HG03108 (cell line): ENCODE measurements at regions not wholly inside any gene's neighbourhood (a gene's known extent, or its start where the extent isn't known, plus 50 kb on each side); places are given as distances from the start of the nearest gene placed in this dataset.

ENCODE experiments used
- ATAC-seq: cut with Tn5 transposase; IDR thresholded peaks from one replicate; pipeline ENCODE4 v1.9.1; 2021; ENCODE audit warnings: moderate library complexity; ENCODE audit not compliant: unreplicated experiment

DNA sequence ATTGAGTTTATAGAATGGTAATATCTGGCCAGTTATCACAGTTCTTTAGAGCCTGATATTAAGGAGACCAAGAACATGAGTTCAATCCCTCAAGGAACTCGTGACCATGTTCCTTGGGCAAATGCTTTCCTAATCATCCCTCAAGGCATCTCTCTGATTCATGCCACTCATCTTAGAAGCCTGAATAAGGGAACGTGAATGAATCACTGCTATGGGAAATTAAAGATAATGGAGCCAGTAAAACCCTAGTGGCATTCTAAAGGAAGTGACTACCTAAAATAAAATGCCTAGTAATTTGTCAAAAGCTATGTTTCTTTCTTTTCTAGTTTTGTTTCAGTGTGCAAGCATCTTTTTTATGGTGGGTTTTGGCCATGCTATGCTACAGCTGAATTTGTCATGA lies 1161.3 kb downstream of the C4orf33 start:
- no peak for ATAC-seq

DNA sequence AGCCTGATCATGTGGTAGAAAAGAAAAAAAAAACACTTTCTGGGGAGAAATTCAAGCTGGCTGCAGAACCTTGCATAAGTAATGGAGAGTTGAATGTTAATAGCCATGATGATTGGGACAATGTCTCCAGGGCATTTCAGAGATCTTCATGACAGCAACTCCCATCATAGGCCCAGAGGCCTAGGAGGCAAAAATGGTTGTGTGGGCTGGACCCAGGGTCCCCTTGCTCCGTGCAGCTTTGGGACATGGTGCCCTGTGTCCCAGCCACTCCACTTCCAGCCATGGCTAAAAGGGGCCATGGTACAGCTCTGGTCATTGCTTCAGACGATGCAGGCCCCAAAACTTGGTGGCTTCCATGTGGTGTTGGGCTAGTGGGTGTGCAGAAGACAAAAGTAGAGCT lies 1170.9 kb downstream of the C4orf33 start:
- ATAC-seq, result no peak

DNA sequence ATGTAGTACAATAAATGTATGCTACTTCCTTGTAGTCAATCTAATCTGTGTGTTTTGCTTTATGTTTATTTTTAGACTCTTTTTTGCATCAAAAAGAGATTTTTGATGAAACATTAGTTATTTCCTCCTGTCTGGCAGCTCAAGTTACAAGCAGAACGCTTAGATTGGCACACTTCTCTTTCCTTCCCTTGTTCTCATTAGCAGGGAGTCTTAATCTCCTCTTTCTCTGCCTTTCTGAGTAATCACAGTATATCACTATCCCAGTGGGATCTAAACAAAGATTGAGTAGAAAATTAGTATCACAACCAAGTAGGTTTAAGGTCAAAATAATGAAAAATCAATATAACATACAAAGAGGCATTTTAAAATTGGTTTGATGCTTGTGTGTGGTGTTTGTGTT lies 1192.6 kb downstream of the C4orf33 start:
- ATAC-seq, result no peak

DNA sequence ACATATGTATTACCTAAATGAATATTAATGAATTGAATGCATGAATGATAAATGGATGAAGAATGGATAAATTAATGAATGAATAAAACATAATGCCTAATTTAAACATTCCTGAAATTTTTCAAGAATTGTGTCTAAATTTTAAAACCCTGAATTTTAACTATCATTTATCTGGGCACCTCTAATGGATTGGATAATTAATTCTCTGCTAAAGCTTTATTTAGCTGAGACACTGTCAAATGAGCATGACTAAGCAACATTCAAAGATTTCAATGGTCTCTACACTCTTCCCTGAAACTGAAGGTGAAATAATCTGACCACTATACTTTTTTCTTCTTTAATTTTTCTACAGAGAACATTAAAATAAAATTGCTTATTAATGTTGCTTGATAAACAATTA lies 1197.7 kb downstream of the C4orf33 start:
- ATAC-seq, result no peak

DNA sequence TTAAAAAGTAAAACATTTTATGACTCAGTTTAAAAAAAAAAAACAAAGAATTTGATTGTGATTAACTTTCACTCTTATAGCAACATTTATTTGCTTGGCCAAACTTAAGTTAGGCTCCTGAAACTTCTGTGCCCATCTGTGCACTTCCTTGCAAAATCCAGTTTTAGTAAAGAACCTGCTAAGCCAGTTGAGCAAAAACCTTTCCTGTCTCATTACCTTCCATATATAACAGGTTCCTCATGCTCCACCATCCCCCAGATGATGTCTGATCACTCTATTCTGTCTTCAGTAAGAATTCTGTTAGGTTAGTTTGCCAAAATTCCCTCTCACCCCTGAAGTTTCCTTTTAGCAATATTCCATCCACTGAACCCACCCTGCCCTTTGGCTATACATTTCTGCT lies 1200.5 kb downstream of the C4orf33 start:
- ATAC-seq, result no peak

DNA sequence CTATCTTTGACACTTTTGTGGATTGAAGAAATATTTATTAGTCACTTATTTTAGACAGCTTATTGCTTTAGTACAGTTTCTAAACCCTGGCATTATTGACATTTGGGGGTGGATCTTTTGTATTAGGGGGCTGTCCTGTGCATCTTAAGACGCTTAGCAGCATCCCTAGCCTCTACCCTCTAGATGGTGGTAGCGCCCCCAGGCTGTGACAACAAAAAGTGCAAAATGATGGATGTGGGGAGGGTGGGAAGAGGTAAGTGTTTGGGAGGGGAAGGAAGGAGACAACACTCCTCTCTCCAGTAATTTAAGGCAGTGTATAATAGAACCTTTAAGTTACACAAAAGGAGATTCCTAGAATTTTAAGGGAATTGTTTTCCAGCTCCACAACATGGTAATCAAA lies 1210.6 kb downstream of the C4orf33 start:
- ATAC-seq, result no peak

DNA sequence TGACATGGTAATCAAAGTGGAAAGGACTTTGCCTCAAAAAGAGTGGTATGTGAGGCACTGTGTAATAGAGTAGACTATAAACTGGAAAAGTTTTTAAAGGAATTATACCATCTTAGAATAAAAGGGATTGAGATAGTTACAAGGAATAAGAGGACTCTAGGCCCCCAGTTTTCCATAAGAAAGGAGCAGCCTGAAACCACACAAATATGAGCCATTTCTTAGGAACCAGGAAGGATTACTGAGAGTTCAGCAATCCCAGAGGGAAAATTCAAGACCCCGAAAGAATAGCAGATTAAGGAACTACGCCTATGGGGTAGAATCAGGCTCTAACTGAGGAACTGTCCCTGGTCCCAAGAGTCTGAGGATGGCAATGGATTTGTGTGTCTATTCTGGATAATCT lies 1213.3 kb downstream of the C4orf33 start:
- ATAC-seq, result no peak

DNA sequence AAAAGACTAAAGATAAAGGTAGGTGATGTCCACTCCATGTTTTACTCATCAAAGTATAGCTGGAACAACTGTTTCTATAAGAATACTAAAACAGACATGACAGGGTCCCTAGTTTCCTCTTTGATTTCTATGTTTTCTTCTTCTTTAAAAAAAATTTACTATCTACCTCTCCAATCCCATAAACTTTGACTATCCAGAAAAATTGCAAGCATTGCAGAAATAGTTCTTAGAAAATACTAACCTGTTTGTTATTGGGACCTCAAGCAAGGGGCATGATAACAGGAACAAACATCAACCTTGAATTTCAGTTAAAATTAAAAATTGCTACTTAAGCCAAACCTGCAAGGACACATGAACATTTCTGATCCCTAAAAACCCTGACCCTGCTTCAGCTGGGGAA lies 1226.5 kb downstream of the C4orf33 start:
- ATAC-seq, result no peak

DNA sequence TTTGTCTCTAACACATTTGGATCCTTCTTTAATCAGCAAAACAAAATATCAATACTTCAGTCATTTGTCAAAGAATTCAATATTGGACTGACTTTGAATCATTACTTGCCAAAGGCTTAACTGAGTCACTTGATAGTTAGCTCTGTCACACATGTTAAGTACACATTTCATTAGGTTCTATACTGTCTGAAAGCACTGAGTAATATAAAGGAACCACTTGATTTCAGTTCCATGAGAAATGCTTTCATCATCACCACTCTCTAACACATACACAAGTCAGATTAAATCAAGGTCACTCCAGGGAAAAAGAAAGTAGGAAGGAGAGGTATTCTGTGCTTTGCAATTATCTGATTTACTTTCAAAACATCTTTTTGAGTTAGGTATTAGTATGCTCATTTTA lies 1233.1 kb downstream of the C4orf33 start:
- no peak for ATAC-seq

DNA sequence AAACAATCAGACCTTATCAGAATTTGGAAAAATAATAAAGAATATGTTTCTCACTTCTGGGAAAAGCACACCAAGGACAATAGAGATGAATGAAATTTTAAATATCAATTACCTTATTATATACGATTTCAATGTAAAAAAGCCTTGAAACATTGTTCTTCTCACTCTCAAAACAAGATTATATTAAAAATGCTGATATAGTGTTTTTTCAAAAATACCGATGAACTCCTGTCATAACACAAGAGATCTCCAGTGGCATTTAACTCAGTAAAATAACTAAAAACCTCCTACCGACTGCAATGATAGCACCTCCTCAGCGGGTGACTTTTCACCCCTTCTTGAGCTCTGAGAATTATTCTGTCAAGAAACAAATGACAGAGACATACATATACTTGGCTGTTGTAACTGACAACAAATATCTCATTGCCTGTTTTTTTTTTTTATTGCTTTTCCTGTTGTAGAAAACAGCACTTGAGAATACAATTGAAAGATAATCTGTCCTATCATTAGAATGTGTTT lies 1237.3 kb downstream of the C4orf33 start:
- ATAC-seq, result no peak

DNA sequence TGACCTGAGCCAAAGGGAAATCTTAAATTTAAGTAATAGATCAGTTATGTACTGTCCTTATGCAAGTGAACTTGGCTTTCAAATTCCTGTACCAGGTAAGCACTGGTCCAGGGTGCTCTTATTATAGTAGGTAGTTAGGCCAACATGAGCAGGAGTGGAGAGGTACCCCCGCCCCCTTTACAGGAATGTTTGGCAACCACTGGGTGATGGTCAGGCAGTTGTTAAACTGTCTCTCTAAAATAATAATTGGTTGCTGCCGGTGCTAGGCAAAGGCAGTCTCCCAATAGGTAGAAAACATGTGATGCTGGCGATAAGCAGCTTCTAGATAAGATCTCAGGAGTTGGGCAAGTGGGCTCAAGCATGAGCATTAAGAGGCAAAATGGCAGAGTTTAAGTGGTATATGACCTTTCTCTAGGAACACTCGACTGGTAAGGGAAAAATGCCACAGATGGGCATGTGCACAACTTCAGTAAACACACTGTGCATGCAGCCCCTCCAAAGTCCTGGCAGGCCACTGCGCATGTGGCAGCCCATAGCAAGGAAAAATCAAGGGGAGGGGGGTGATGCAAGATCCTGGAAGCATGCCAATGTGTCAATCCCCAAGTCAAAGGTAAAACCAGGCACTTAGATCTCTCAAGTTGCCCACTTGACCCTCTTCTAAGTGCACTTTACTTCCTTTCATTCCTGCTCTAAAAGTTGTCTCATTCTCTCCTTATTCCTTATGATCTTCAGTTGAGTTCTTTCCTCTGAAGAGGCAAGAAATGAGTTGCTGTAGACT lies 1239.7 kb downstream of the C4orf33 start:
- ATAC-seq, result no peak

DNA sequence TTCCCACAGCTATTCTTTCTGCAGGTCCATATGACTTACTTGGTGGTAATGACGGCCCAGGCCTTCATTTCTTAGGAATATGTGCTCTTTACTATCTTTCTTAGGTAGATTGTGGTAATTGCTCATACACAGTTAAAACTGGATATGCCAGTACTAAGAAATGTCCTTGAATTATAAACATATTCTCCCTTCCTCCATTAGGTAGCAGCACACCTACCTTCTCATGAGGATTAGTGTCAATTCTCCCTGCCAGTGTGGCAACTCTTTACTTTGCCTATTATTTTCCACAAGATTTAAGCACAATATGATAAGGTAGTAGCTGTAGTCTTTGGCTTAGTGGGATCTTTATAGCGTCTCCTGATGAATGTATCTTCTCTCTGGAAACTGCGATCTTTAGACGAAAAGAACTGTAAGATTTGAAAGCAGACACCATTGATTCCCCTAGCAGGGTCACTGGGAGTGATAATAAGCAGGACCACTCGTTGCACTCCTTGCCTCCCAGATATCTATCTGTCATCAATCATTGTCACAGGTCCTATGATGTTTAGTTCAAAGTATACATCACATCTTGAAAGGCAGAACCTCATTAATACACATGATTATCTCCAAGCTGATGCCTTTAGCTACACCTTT lies 1240.7 kb downstream of the C4orf33 start:
- ATAC-seq, result no peak

DNA sequence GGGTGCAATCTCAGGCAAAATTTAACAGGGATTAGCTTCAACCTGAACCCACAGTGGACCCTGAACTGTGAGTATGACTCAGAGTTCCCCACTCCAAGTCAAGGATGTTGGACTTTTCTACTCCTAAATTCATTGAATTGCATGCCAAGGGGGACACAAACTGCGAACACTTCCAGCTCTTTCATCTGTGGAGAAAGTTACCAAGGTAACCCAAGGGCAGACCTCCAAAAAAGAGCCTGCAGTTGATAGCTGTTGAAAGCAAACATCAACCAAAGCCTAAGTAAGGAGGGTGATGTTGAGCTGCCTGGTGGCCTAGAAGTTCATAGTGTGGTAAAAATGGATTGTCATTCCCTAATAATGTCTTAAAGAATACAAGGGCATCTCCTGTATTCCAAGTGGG lies 1242.9 kb downstream of the C4orf33 start:
- ATAC-seq, result no peak

DNA sequence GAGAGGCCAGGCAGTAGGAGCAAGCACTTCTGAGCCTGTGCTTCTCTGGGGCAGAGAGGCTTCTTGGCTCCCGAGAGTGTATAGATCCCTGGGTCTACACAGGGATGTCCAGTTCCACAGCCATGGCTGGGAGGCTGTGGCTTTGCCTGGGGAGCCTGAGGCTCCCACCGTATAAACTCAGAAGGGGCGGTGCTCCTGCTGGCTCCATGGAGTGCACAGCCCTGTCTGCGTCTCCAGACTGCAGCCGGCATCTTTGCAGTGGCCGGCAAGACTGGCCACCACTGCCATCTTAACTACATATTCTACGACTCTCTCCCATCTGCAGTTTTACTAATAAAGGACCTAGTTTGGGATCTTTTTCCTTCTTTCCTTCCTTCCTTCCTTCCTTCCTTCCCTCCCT lies 1253.8 kb downstream of the C4orf33 start:
- no peak for ATAC-seq

DNA sequence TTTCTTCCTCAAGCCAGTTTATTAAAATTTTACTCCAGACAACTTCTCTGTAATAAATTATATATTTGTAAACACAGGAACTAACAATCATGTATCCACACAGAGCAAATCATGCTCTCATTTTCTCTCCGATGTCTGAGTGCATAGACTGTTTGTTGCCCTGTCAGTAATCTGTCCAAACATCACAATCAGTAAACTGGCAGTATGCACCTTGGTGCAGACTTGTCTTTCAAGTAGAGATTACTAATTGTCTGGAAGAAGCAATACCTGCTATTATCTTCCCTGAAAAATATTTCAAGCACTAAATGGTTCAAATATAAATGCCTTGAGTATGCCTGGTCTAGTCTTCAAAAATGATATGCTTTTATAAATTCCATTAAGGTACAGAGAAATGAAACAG lies 1260.9 kb downstream of the C4orf33 start:
- ATAC-seq, result no peak

DNA sequence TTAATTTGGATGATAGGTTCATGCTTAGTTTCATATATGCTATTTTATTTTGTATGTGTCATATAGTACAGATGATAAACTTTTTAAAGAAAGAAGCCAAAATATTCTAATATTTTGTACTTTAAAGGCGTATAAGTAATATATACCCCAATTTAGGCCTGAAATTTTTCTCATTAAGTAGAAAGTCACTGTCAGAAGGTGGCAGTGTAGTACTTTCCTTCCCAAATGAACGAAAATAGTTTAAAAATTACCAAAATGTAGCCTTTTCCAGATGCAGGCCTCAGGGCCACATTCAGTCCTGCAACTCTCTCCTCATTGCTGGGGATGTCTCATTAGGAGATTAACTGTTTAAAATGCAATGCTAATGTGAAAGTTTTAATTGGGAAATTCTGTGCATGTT lies 1263.6 kb downstream of the C4orf33 start:
- no peak for ATAC-seq

DNA sequence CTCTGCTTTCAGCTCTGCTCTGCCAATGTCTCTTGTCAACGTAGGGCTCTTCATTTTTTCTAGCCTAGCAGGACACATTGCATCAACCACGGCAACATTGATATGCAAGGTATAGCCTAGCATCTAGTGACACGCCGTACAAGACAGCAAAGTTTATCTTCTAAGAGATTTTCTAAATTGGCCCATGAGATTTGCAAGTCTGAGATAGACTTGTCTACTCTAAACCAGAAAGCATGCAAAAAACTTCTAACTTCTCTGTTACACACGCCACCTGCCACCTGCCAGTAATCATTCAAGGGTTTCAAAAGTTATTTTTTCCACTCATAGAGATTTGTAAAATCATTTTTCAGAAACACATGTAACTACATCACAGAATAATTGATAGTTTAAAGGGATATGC lies 1265.7 kb downstream of the C4orf33 start:
- no peak for ATAC-seq

DNA sequence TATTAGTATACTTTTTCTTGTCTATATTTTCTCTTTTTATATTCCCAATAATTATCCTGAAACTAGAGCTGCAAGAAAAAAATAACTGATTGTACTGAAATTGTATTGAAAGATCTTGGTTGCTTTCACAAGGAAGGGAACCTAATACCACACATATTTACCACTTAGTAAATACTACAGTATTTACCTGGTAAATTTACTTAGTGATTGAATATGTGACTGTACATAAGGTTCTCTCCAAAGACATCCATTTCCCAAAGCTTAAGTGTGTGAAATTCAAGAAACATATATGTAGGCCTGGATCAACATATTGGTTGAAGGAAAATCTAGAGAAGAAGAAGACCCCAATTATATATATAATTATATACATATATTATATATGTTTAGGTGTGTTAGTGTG lies 1272.7 kb downstream of the C4orf33 start:
- no peak for ATAC-seq

DNA sequence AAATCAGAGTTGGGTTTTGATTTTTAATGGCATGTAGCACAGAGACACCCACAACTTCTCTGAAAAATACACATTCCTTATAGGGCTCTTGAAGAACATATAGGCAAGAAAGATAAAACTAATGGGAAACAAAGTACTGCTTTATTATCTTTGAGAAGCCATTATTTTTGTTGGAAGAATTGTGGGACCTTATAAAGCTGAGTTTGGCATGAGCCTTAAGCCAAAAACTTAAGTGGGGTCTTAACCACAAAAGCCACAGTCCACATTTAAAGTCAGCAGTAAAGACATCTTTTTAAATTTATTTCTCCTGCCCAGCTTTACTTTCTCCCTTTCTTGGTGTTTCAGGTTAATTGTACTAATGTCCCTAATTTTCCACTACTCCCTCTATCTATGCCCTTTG lies 1297.3 kb downstream of the C4orf33 start:
- ATAC-seq, result no peak

DNA sequence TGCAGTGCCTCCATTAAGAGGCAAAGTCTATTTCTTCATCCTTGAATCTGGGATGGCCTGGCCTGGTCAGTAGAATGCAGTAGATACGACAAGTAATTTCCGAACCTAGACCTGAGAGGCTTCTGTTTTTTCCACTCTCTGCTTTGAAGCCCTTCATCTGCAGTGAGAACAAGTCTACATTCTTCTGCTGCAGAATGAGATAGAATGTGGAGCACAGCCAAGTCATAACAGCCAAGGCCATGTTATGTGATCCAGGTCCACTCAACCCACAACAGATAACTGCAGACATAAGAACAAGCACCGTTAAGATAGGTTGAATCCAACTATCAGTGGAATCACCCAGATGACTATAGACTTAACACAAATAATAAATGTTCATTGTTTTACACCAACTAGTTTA lies 1297.7 kb downstream of the C4orf33 start:
- no peak for ATAC-seq

DNA sequence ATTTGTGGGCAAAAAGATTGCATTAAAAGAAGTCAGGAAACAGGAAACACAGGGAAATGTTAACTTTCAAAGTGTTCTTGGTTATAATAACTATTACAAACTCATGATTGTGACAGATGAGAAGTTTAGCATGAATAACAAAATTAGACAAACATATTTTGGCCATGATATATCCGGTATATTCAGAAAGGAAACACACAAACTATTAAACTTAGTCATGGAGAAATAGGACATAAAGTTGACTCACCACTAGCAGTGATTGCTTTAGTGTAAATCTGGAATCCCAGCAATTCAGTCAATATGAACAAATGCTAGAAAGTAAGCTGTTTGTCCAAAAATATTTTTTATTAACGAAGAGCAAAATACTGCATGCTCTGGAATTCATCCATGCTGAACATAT lies 1299.9 kb downstream of the C4orf33 start:
- ATAC-seq, result no peak

DNA sequence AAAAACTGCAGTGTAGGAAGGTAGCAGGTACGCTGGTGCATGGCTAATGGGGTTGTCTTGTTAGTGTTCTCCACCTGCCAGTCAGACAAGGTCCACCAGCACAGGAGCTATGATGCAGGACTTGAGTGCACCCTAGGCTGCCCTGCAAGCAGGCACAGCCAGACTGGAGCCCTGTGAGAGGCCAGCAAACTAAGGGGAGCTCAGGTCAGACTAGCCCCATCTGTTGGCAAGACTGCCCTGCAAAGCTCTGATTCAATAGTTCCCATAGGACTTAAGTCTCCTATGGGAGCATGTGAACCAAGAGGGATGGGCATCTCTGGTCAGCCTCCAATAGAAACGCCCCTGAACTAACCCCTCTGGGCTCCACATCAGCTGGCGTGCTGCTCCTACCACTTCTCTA lies 1307.3 kb downstream of the C4orf33 start:
- no peak for ATAC-seq

DNA sequence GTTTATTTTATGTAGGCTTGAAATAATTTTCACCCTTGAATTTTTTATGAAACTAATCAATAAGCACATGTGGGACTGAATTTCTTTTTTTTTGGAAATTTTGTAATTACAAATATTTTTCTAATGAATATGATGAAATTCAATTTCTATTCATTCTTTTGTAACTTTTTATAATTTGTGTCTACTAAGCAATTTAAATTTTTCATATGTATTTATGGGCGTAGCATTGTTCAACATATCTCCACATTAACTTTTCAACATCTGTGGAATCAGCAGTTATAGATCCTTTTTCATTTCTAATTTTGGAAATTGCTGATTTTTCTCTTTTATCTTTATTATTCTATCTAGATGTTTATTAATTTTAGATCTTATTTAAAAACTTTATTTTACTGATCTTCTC lies 1320.3 kb downstream of the C4orf33 start:
- no peak for ATAC-seq
